GM12878 (cell line): ENCODE measurements at regions not wholly inside any gene's neighbourhood (a gene's known extent, or its start where the extent isn't known, plus 50 kb on each side); places are given as distances from the start of the nearest gene placed in this dataset.

Experiments used
- ATAC-seq: fragments of 200-7000 bp; cut with Tn5 transposase; 3 replicates; pipeline ENCODE4 v1.9.1; 2020; ENCODE audit warnings: mild to moderate bottlenecking, moderate library complexity
- BruUV-seq: library from RNA; stranded (reverse); fragments of 400-500 nt; replicated peaks from 2 replicates; lab custom pipeline; 2021; lab: Mats Ljungman, UMichigan
- CTCF ChIA-PET: fragments of 300-600 bp; sonication (Branson Sonifier 250); formaldehyde crosslinking; extraction: SDS; loops from one replicate; lab custom pipeline; 2021; ENCODE audit warnings: inconsistent platforms; lab: Yijun Ruan, JAX
- POLR2A ChIA-PET: fragments of 350-600 bp; formaldehyde crosslinking; extraction: SDS; loops from one replicate; lab custom pipeline; 2021; ENCODE audit warnings: inconsistent platforms; lab: Charles Lee
- RAD21 ChIA-PET: fragments of 300-600 bp; sonication (Branson Sonifier 250); formaldehyde crosslinking; loops from one replicate; lab custom pipeline; 2023; ENCODE audit warnings: antibody characterized with exemption; ENCODE audit not compliant: unreplicated experiment; lab: Charles Lee
- SMC1A ChIA-PET: fragments of 300-600 bp; sonication (Branson Sonifier 250); formaldehyde crosslinking; loops from one replicate; lab custom pipeline; 2023; ENCODE audit not compliant: unreplicated experiment, uncharacterized antibody; lab: Charles Lee
- DNase-seq: peaks from one replicate; pipeline ENCODE4 v3.0.0-alpha.2; 2011; ENCODE audit warnings: low read depth, low spot score
- FAIRE-seq: peaks from 3 replicates; lab custom pipeline; 2011; peaks lifted over from hg19 to GRCh38; lab: Jason Lieb, UNC
- H2AFZ ChIP-seq: 2 replicates; pipeline ENCODE4 v1.6.0; 2011; ENCODE audit warnings: low read depth, low read length, control low read depth; ENCODE audit not compliant: control insufficient read depth
- H3K27ac ChIP-seq: 2 replicates; pipeline ENCODE4 v1.5.1; 2011; ENCODE audit warnings: control low read depth; ENCODE audit not compliant: control insufficient read depth, insufficient read depth
- H3K27me3 ChIP-seq, 2 experiments: replicated peaks in 1 of 2; 2 replicates each; pipeline versions ENCODE4 v1.6.0 to v1.6.1; 2011; ENCODE audit warnings: low read length in 1 of 2; ENCODE audit not compliant: control insufficient read depth in 2 of 2, insufficient read depth in 2 of 2
- H3K36me3 ChIP-seq, 2 experiments: 2 replicates each; pipeline ENCODE4 v1.5.1; 2011; ENCODE audit warnings: low read length in 1 of 2; ENCODE audit not compliant: control insufficient read depth in 2 of 2, insufficient read depth in 2 of 2
- H3K4me1 ChIP-seq: 2 replicates; pipeline ENCODE4 v1.6.1; 2011; ENCODE audit warnings: mild to moderate bottlenecking, low read length, moderate library complexity, mixed read lengths; ENCODE audit not compliant: control insufficient read depth, insufficient read depth
- H3K4me2 ChIP-seq: 2 replicates; pipeline ENCODE4 v1.6.0; 2011; ENCODE audit warnings: control low read depth; ENCODE audit not compliant: control insufficient read depth, insufficient read depth
- H3K4me3 ChIP-seq: fragments of 200-600 bp; sonication (generic); 2 replicates; pipeline ENCODE4 v1.5.1; 2016
- H3K79me2 ChIP-seq: 2 replicates; pipeline ENCODE4 v1.6.0; 2011; ENCODE audit warnings: low read length; ENCODE audit not compliant: control insufficient read depth, insufficient read depth
- H3K9ac ChIP-seq: 2 replicates; pipeline ENCODE4 v1.8.0; 2011; ENCODE audit warnings: low read length, control low read depth, mixed read lengths; ENCODE audit not compliant: control insufficient read depth, insufficient read depth
- H3K9me3 ChIP-seq: replicated peaks from 3 replicates; pipeline ENCODE4 v1.5.1; 2011; ENCODE audit warnings: mild to moderate bottlenecking, low read length; ENCODE audit not compliant: control insufficient read depth, insufficient read depth
- H4K20me1 ChIP-seq: 2 replicates; pipeline ENCODE4 v1.6.0; 2011; ENCODE audit not compliant: control insufficient read depth, insufficient read depth
- EED ChIP-seq: sonication (generic); IDR thresholded peaks from 2 replicates; pipeline ENCODE4 v1.6.1; 2016; ENCODE audit warnings: antibody characterized with exemption, low read depth
- ETV6 ChIP-seq, 2 experiments: fragments of 450-650 bp in 1 of 2; IDR thresholded peaks in 1 of 2; conservative IDR thresholded peaks in 1 of 2; 2 replicates each; pipeline ENCODE4 v1.6.1; 2014; ENCODE audit warnings: antibody characterized with exemption in 1 of 2, borderline replicate concordance in 1 of 2, low read depth in 1 of 2, mild to moderate bottlenecking in 1 of 2, moderate library complexity in 1 of 2
- HDGF ChIP-seq: fragments of 450-650 bp; IDR thresholded peaks from 2 replicates; pipeline ENCODE4 v1.6.1; 2016; ENCODE audit warnings: antibody characterized with exemption
- KLF5 ChIP-seq: fragments of 450-650 bp; IDR thresholded peaks from 2 replicates; pipeline ENCODE4 v1.6.1; 2014; ENCODE audit warnings: mild to moderate bottlenecking; ENCODE audit not compliant: partially characterized antibody
- MLLT1 ChIP-seq: fragments of 450-650 bp; IDR thresholded peaks from 2 replicates; pipeline ENCODE4 v1.6.1; 2016; ENCODE audit warnings: mild to moderate bottlenecking
- MYC ChIP-seq: IDR thresholded peaks from 2 replicates; pipeline ENCODE4 v1.6.1; 2011; ENCODE audit warnings: mild to moderate bottlenecking, low read length, moderate library complexity, inconsistent platforms; ENCODE audit not compliant: insufficient read depth, insufficient replicate concordance, insufficient read length, severe bottlenecking
- RAD21 ChIP-seq: IDR thresholded peaks from 2 replicates; pipeline ENCODE4 v1.6.1; 2011; ENCODE audit warnings: mild to moderate bottlenecking, low read depth, low read length, moderate library complexity; ENCODE audit not compliant: insufficient read depth
- RBBP5 ChIP-seq: fragments of 200-600 bp; sonication (generic); conservative IDR thresholded peaks from 2 replicates; pipeline ENCODE4 v1.6.1; 2016
- SPI1 ChIP-seq: IDR thresholded peaks from 2 replicates; pipeline ENCODE4 v1.6.1; 2011; ENCODE audit warnings: low read depth, mild to moderate bottlenecking, low read length, moderate library complexity, borderline replicate concordance; ENCODE audit not compliant: insufficient read depth
- SREBF1 ChIP-seq: IDR thresholded peaks from 2 replicates; pipeline ENCODE4 v1.6.1; 2012; ENCODE audit warnings: mild to moderate bottlenecking, low read length
- STAT3 ChIP-seq: IDR thresholded peaks from 2 replicates; pipeline ENCODE4 v1.6.1; 2011; ENCODE audit warnings: low read depth, low read length, improper control_type of control experiment
- TAF1 ChIP-seq: IDR thresholded peaks from 2 replicates; pipeline ENCODE4 v1.6.1; 2011; ENCODE audit warnings: mild to moderate bottlenecking, low read depth, low read length, borderline replicate concordance
- TBL1XR1 ChIP-seq: IDR thresholded peaks from 2 replicates; pipeline ENCODE4 v1.6.1; 2012; ENCODE audit warnings: low read depth, low read length, improper control_type of control experiment
- TCF12 ChIP-seq: IDR thresholded peaks from 2 replicates; pipeline ENCODE4 v1.6.1; 2011; ENCODE audit warnings: low read depth, mild to moderate bottlenecking, low read length
- TCF3 ChIP-seq: IDR thresholded peaks from 2 replicates; pipeline ENCODE4 v1.6.1; 2012; ENCODE audit warnings: low read depth, mild to moderate bottlenecking, low read length, borderline replicate concordance; ENCODE audit not compliant: insufficient read depth
- TCF7 ChIP-seq: IDR thresholded peaks from 2 replicates; pipeline ENCODE4 v1.6.1; 2014; ENCODE audit warnings: antibody characterized with exemption, borderline replicate concordance
- ZNF622 ChIP-seq: fragments of 450-650 bp; IDR thresholded peaks from 2 replicates; pipeline ENCODE4 v1.6.1; 2017; ENCODE audit warnings: mild to moderate bottlenecking, inconsistent platforms
- WGBS: methylation state at CpG from one replicate; pipeline ENCODE4 v1.1.6; 2016; ENCODE audit warnings: low lambda C conversion rate; ENCODE audit not compliant: insufficient replicate concordance, insufficient coverage; ENCODE audit errors: missing lambda C conversion rate; 5-methylcytosine and 5-hydroxymethylcytosine counted together
- in situ Hi-C: fragments of 300-500 bp; cut with MboI; formaldehyde crosslinking; loops from 9 replicates; pipeline ENCODE4 v1.14.3; 2018; ENCODE audit warnings: mixed read lengths
- intact Hi-C: fragments of 100-400 bp; cut with micrococcal nuclease; formaldehyde crosslinking; loops from one replicate; pipeline ENCODE4 v1.14.2; 2022; ENCODE audit not compliant: unreplicated experiment
- TF ChIP-seq, protein P1 (sequence below): fragments of 450-650 bp; formaldehyde crosslinking; IDR thresholded peaks from 2 replicates; pipeline ENCODE4 v1.4.0; 2022; ENCODE audit warnings: mild to moderate bottlenecking, moderate library complexity

DNA sequence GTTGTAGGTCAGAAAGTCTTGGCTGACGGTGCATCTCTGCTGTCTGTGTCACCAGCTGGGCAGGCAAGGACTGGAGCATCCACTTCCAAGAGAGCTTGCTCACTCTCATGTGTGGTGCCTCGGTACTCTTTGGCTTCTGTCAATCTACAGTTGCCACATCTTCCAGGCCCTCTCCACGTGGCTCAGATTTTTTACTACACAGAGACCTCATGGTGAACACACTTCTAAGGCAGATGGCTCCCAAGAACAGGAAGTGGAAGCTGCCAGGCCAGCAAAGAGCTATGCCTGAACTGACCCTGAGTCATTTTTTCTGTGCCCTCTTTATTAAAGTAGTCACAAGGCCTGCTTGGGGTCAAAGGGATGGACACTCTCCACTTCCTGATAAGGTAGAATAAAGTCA is 351.5 kb upstream of the AUTS2 start:
- DNase-seq (no peak), FAIRE-seq (no peak), ATAC-seq (no peak)
- H3K36me3 ChIP-seq, result no peaks in the 10 kb centered on the region
- 0% methylated on average over 3 of the region's 3 CpGs for WGBS
- H3K9me3 ChIP-seq, result no peaks in the 10 kb centered on the region; the same call in 2 of the 3 replicates
- H3K79me2 ChIP-seq, result no peaks in the 10 kb centered on the region
- no peak overlapping the region for H3K4me2 ChIP-seq
- no peak overlapping the region for H3K4me3 ChIP-seq
- no peak overlapping the region for H3K9ac ChIP-seq
- ChIA-PET POLR2A (no interaction called here), RAD21 (no interaction called here), SMC1A (no interaction called here), CTCF (no interaction called here)
- in situ Hi-C loops, result no loop called here
- H3K27ac ChIP-seq, result no peak overlapping the region
- H3K27me3 ChIP-seq, result no peaks in the 10 kb centered on the region
- H3K4me1 ChIP-seq, result no peaks in the 10 kb centered on the region
- no peaks in the 10 kb centered on the region for H4K20me1 ChIP-seq
- no peak overlapping the region for H2AFZ ChIP-seq
- BruUV-seq, result no TSS peak
- intact Hi-C loops, result loop anchor here (10.0 kb wide), 1 partner anchor 58 kb away; no protein-coding TSS in a partner anchor
- TF ChIP-seq STAT3, result no peak
- no peak for TF ChIP-seq TCF12
- TF ChIP-seq HDGF, result no peak
- no peak for TF ChIP-seq RAD21
- TF ChIP-seq, protein P1, sequence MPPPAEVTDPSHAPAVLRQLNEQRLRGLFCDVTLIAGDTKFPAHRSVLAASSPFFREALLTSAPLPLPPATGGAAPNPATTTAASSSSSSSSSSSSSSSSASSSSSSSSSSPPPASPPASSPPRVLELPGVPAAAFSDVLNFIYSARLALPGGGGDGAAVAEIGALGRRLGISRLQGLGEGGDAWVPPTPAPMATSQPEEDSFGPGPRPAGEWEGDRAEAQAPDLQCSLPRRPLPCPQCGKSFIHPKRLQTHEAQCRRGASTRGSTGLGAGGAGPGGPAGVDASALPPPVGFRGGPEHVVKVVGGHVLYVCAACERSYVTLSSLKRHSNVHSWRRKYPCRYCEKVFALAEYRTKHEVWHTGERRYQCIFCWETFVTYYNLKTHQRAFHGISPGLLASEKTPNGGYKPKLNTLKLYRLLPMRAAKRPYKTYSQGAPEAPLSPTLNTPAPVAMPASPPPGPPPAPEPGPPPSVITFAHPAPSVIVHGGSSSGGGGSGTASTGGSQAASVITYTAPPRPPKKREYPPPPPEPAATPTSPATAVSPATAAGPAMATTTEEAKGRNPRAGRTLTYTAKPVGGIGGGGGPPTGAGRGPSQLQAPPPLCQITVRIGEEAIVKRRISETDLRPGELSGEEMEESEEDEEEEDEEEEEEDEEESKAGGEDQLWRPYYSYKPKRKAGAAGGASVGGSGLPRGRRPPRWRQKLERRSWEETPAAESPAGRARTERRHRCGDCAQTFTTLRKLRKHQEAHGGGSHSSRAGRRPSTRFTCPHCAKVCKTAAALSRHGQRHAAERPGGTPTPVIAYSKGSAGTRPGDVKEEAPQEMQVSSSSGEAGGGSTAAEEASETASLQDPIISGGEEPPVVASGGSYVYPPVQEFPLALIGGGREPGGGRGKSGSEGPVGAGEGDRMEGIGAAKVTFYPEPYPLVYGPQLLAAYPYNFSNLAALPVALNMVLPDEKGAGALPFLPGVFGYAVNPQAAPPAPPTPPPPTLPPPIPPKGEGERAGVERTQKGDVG (CRISPR knock-in tag), result no peak
- no peak for TF ChIP-seq RBBP5
- TF ChIP-seq TAF1, result no peak
- no peak for TF ChIP-seq EED
- TF ChIP-seq TBL1XR1, result no peak
- no peak for TF ChIP-seq SREBF1
- TF ChIP-seq TCF7, result no peak
- no peak for TF ChIP-seq SPI1
- no peak for TF ChIP-seq MLLT1
- no peak for TF ChIP-seq ETV6 (conservative IDR thresholded peaks at IDR 0.05 in 1 of 2, IDR thresholded peaks at IDR 0.05 in 1 of 2; ENCODE audit: borderline replicate concordance in 1 of 2, low read depth in 1 of 2)
- no peak for TF ChIP-seq TCF3
- no peak for TF ChIP-seq MYC
- no peak for TF ChIP-seq ZNF622
- TF ChIP-seq KLF5, result no peak
